ENCODE measurements at regions not wholly inside any gene's neighbourhood (a gene's known extent, or its start where the extent isn't known, plus 50 kb on each side); places are given as distances from the start of the nearest gene placed in this dataset.
A peak's percentile ranks its signal among the peaks of the same experiment; 100 is the strongest.

DNA sequence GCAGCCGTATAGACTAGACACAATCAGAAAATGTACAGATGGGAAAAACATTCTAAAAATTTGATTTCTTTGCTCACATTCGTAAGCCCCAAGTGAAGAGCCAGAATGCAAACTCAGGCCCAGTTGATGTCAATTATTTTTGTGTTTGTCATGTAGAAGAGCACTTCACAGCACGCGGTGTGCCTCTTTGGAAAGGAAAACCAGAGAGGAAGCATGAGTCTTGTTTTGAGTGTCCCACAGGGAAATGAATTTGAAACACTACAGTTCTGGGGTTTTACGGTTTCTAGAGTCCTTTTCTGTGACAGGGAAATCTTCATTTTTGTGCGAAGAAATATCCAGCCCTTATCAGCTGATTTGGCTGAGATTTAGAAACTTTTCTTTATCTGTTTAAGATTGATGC, 554.6 kb upstream of the BOD1L1 start:
- Histone ChIP-seq H3K4me3 (no peak overlapping the region), H3K27ac (no peak overlapping the region), H3K36me3 (replicated peaks in 1 of 2) (no peaks in the 10 kb centered on the region), H3K9me3 (replicated peaks in 1 of 3) (no peaks in the 10 kb centered on the region), H3K27me3 (no peaks in the 10 kb centered on the region), H3K4me1 (replicated peaks in 1 of 2) (peaks cover 3 to 13% of the 10 kb centered on the region in 2 donors)
- intact Hi-C loops (cut with DNase I), result no loop called here
- DNase-seq, result no peak
- TF ChIP-seq POLR2A (IDR thresholded peaks at IDR 0.05), result no peak
- TF ChIP-seq, protein P1, sequence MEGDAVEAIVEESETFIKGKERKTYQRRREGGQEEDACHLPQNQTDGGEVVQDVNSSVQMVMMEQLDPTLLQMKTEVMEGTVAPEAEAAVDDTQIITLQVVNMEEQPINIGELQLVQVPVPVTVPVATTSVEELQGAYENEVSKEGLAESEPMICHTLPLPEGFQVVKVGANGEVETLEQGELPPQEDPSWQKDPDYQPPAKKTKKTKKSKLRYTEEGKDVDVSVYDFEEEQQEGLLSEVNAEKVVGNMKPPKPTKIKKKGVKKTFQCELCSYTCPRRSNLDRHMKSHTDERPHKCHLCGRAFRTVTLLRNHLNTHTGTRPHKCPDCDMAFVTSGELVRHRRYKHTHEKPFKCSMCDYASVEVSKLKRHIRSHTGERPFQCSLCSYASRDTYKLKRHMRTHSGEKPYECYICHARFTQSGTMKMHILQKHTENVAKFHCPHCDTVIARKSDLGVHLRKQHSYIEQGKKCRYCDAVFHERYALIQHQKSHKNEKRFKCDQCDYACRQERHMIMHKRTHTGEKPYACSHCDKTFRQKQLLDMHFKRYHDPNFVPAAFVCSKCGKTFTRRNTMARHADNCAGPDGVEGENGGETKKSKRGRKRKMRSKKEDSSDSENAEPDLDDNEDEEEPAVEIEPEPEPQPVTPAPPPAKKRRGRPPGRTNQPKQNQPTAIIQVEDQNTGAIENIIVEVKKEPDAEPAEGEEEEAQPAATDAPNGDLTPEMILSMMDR (IDR thresholded peaks at IDR 0.05), result no peak
- WGBS, 4 donors, result 81 to 92% (median 85%) methylated on average over 6 of the region's 6 CpGs

- Histone ChIP-seq H3K9me3 (replicated peaks in 1 of 3) (no peaks in the 10 kb centered on the region), H3K4me3 (no peak overlapping the region), H3K4me1 (replicated peaks in 1 of 2) (peaks cover 0 to 8% of the 10 kb centered on the region in 2 donors), H3K27me3 (no peaks in the 10 kb centered on the region), H3K27ac (no peak overlapping the region), H3K36me3 (replicated peaks in 1 of 2) (no peaks in the 10 kb centered on the region)
- intact Hi-C loops (cut with DNase I), result no loop called here
- 27 to 32% (median 30%) methylated on average over 3 of the region's 3 CpGs for WGBS, 4 donors
- peak; percentile 11 to 59 (median 21) for DNase-seq
- TF ChIP-seq POLR2A (IDR thresholded peaks at IDR 0.05), result no peak
- TF ChIP-seq, protein P1 (IDR thresholded peaks at IDR 0.05), result no peak
These were observed 556.7 kb upstream of the BOD1L1 start for GRCh38 chr4:14184265-14184664.

- no peak for DNase-seq
- Histone ChIP-seq H3K4me1 (replicated peaks in 1 of 2) (peaks cover 0 to 8% of the 10 kb centered on the region in 2 donors), H3K9me3 (replicated peaks in 1 of 3) (no peaks in the 10 kb centered on the region), H3K4me3 (no peak overlapping the region), H3K27me3 (no peaks in the 10 kb centered on the region), H3K27ac (no peak overlapping the region), H3K36me3 (replicated peaks in 1 of 2) (no peaks in the 10 kb centered on the region)
- WGBS, 4 donors, result 88 to 89% (median 89%) methylated on average over 2 of the region's 2 CpGs
- intact Hi-C loops (cut with DNase I), result no loop called here
- TF ChIP-seq POLR2A (IDR thresholded peaks at IDR 0.05), result no peak
- TF ChIP-seq, protein P1 (IDR thresholded peaks at IDR 0.05), result no peak
These were observed 557.2 kb upstream of the BOD1L1 start for GRCh38 chr4:14184767-14185166.

DNA sequence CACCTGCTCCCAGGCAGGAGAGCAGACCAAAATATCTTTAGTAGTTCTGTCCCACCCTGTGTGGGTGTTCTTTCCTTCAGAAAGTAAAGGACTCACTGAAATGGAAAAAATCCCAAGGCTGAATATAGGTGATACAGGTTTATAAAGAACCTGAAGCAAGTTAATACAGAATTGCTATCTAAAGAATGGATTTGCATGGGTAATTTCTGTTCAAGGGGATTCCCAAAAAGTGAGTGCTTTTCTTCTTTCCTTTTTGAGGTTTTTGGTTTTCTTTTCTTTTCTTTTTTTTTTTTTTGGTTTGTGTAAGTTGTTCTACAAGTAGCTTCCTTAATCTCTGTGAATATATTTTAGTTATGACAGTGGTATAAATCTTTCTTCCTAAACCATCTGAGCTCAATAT, 560.7 kb upstream of the BOD1L1 start:
- no peaks in the 10 kb centered on the region for H3K27me3 ChIP-seq
- no peak for TF ChIP-seq POLR2A (IDR thresholded peaks at IDR 0.05)
- TF ChIP-seq, protein P1 (IDR thresholded peaks at IDR 0.05), result no peak
- no peak overlapping the region for H3K4me3 ChIP-seq
- peaks cover 0 to 8% of the 10 kb centered on the region in 2 donors for H3K4me1 ChIP-seq (replicated peaks in 1 of 2)
- no peaks in the 10 kb centered on the region for H3K36me3 ChIP-seq (replicated peaks in 1 of 2)
- H3K9me3 ChIP-seq (replicated peaks in 1 of 3), result no peaks in the 10 kb centered on the region
- DNase-seq, result no peak
- intact Hi-C loops (cut with DNase I), result no loop called here
- no peak overlapping the region for H3K27ac ChIP-seq

Data from adrenal gland (tissue), 9 donors.